Endothelial cell of umbilical vein (primary cell): ENCODE measurements at regions not wholly inside any gene's neighbourhood (a gene's known extent, or its start where the extent isn't known, plus 50 kb on each side); places are given as distances from the start of the nearest gene placed in this dataset.

Experiments
- BruUV-seq: library from RNA; stranded (reverse); fragments of 400-500 nt; replicated peaks from 2 replicates; lab custom pipeline; 2021; lab: Mats Ljungman, UMichigan
- CTCF ChIA-PET: fragments of 300-600, 350-600 bp; sonication (Branson Sonifier 250); formaldehyde crosslinking; loops from one replicate; lab custom pipeline; 2021; ENCODE audit warnings: antibody characterized with exemption, inconsistent platforms; lab: Charles Lee
- POLR2A ChIA-PET: fragments of 300-600, 350-600 bp; sonication (Branson Sonifier 250); formaldehyde crosslinking; loops from one replicate; lab custom pipeline; 2021; ENCODE audit warnings: antibody characterized with exemption, inconsistent platforms; lab: Charles Lee
- DNase-seq: peaks from one replicate; pipeline ENCODE4 v3.0.0-alpha.2; 2011; ENCODE audit warnings: low read depth, low spot score
- FAIRE-seq: peaks from 2 replicates; lab custom pipeline; 2011; peaks lifted over from hg19 to GRCh38; lab: Jason Lieb, UNC
- H2AFZ ChIP-seq: 2 replicates; pipeline ENCODE4 v1.6.0; 2012; ENCODE audit warnings: low read depth, low read length, control low read depth, inconsistent platforms
- H3K27ac ChIP-seq: 2 replicates; pipeline ENCODE4 v1.5.1; 2011; ENCODE audit warnings: low read depth, mild to moderate bottlenecking, control low read depth, low read length, moderate library complexity; ENCODE audit not compliant: insufficient read depth
- H3K27me3 ChIP-seq, 2 experiments: 2 replicates each; pipeline versions ENCODE4 v1.6.0 to v1.6.1; 2011; ENCODE audit warnings: low read length in 2 of 2, mixed read lengths in 1 of 2; ENCODE audit not compliant: control insufficient read depth in 2 of 2, insufficient read depth in 2 of 2
- H3K36me3 ChIP-seq, 2 experiments: 2 replicates in 1 of 2; 3 replicates in 1 of 2; pipeline ENCODE4 v1.5.1; 2011; ENCODE audit warnings: low read length in 2 of 2, mild to moderate bottlenecking in 1 of 2, moderate library complexity in 1 of 2; ENCODE audit not compliant: control insufficient read depth in 2 of 2, insufficient read depth in 2 of 2; ENCODE audit errors: extremely low read depth in 1 of 2
- H3K4me1 ChIP-seq: 3 replicates; pipeline ENCODE4 v1.5.1; 2011; ENCODE audit warnings: mild to moderate bottlenecking, low read length; ENCODE audit not compliant: control insufficient read depth, insufficient read depth; ENCODE audit errors: extremely low read depth
- H3K4me2 ChIP-seq: 2 replicates; pipeline ENCODE4 v1.6.1; 2011; ENCODE audit warnings: low read length, control low read depth, mixed read lengths; ENCODE audit not compliant: insufficient read depth
- H3K4me3 ChIP-seq, 3 experiments: fragments of 200-600 bp in 1 of 3; sonication (generic), shearing (Covaris generic) in 1 of 3; replicated peaks in 1 of 3; 2 replicates each; pipeline ENCODE4 v1.5.1; 2011 to 2016; ENCODE audit warnings: control low read depth in 3 of 3, low read length in 3 of 3, mild to moderate bottlenecking in 2 of 3, inconsistent platforms in 1 of 3, low read depth in 1 of 3, moderate library complexity in 1 of 3; ENCODE audit not compliant: insufficient read depth in 1 of 3
- H3K79me2 ChIP-seq: 2 replicates; pipeline ENCODE4 v1.6.0; 2012; ENCODE audit warnings: low read length, inconsistent platforms; ENCODE audit not compliant: control insufficient read depth, insufficient read depth
- H3K9ac ChIP-seq: replicated peaks from 2 replicates; pipeline ENCODE3; 2011; ENCODE audit warnings: low read length, control low read depth; ENCODE audit not compliant: insufficient read depth; ENCODE audit errors: extremely low read depth
- H3K9me1 ChIP-seq: replicated peaks from 3 replicates; pipeline ENCODE4 v1.6.0; 2011; ENCODE audit warnings: mild to moderate bottlenecking, low read length; ENCODE audit not compliant: control insufficient read depth, insufficient read depth; ENCODE audit errors: extremely low read depth
- H3K9me3 ChIP-seq: replicated peaks from 2 replicates; pipeline ENCODE4 v1.5.1; 2012; ENCODE audit warnings: low read length, inconsistent platforms; ENCODE audit not compliant: control insufficient read depth, insufficient read depth
- H4K20me1 ChIP-seq: replicated peaks from 2 replicates; pipeline ENCODE3; 2011; ENCODE audit warnings: mild to moderate bottlenecking, low read length; ENCODE audit not compliant: control insufficient read depth, insufficient read depth; ENCODE audit errors: extremely low read depth
- CTCF ChIP-seq, 2 donors: IDR thresholded peaks; 1 replicate in 1 of 2; 2 replicates in 1 of 2; pipeline ENCODE4 v1.5.1; 2011; ENCODE audit warnings: low read length in 2 of 2, mild to moderate bottlenecking in 2 of 2, moderate library complexity in 2 of 2, control low read depth in 1 of 2, inconsistent platforms in 1 of 2, low read depth in 1 of 2; ENCODE audit not compliant: insufficient read depth in 1 of 2; ENCODE audit errors: extremely low read depth in 1 of 2
- EZH2 ChIP-seq: IDR thresholded peaks from 2 replicates; pipeline ENCODE4 v1.6.1; 2012; ENCODE audit warnings: borderline replicate concordance, low read depth, mild to moderate bottlenecking, moderate library complexity, low read length, inconsistent platforms; ENCODE audit not compliant: severe bottlenecking
- FOS ChIP-seq: IDR thresholded peaks from 2 replicates; pipeline ENCODE4 v1.6.1; 2011; ENCODE audit warnings: mild to moderate bottlenecking, low read length, moderate library complexity, borderline replicate concordance; ENCODE audit not compliant: insufficient read depth
- GATA2 ChIP-seq: IDR thresholded peaks from 2 replicates; pipeline ENCODE4 v1.7.0; 2011; ENCODE audit warnings: low read depth, mild to moderate bottlenecking, moderate library complexity, mixed read lengths, low read length; ENCODE audit not compliant: insufficient read length, insufficient read depth
- JUN ChIP-seq: IDR thresholded peaks from 2 replicates; pipeline ENCODE4 v1.6.1; 2011; ENCODE audit warnings: borderline replicate concordance, low read depth; ENCODE audit not compliant: insufficient read length, insufficient read depth
- MYC ChIP-seq: IDR thresholded peaks from one replicate; pipeline ENCODE4 v1.6.1; 2011; ENCODE audit warnings: mild to moderate bottlenecking, low read depth, low read length
- POLR2A ChIP-seq: IDR thresholded peaks from 2 replicates; pipeline ENCODE4 v1.6.1; 2012; ENCODE audit warnings: low read depth, mild to moderate bottlenecking, control low read depth, low read length
- POLR2AphosphoS5 ChIP-seq: IDR thresholded peaks from 2 replicates; pipeline ENCODE4 v1.6.1; 2012; ENCODE audit warnings: low read depth, mild to moderate bottlenecking, control low read depth, low read length, moderate library complexity; ENCODE audit not compliant: insufficient read depth
- dilution Hi-C: fragments of 300-500 bp; cut with MboI; formaldehyde crosslinking; loops from one replicate; pipeline ENCODE4 v1.15.0; 2019; ENCODE audit warnings: low sequenced_read_pairs; ENCODE audit not compliant: extremely low pct_ligation_motif_present
- intact Hi-C: fragments of 100-400 bp; cut with micrococcal nuclease; formaldehyde crosslinking; loops from one replicate; pipeline ENCODE4 v1.10.0; 2022
- TF ChIP-seq, protein P1 (sequence below): IDR thresholded peaks from 2 replicates; pipeline ENCODE4 v1.6.1; 2011; ENCODE audit not compliant: insufficient read depth, insufficient read length

- FAIRE-seq, result no peak
- Histone ChIP-seq H3K4me1 (no peaks in the 10 kb centered on the region), H2AFZ (no peak overlapping the region), H3K9ac (no peak overlapping the region), H4K20me1 (no peaks in the 10 kb centered on the region), H3K9me1 (no peaks in the 10 kb centered on the region), H3K9me3 (no peaks in the 10 kb centered on the region), H3K27ac (no peak overlapping the region), H3K79me2 (no peaks in the 10 kb centered on the region), H3K27me3 (no peaks in the 10 kb centered on the region), H3K4me2 (no peak overlapping the region), H3K4me3 (no peak overlapping the region), H3K36me3 (no peaks in the 10 kb centered on the region)
- POLR2A ChIA-PET, result no interaction called here
- intact Hi-C loops, result no loop called here
- no peak for DNase-seq
- BruUV-seq, result no TSS peak
- CTCF ChIA-PET, result interaction anchor here (0.7 kb wide), 1 partner anchor 8 kb away, joined by 3 read pairs; no protein-coding TSS in a partner anchor
- dilution Hi-C loops, result no loop called here
- TF ChIP-seq EZH2, result no peak
- no peak for TF ChIP-seq POLR2AphosphoS5
- TF ChIP-seq POLR2A, result no peak
- TF ChIP-seq FOS, result no peak
Measured at GRCh38 chr12:75823475-75823874, 208.1 kb downstream of the PHLDA1 start.

- no peak overlapping the region for H3K27ac ChIP-seq
- H3K4me2 ChIP-seq, result no peak overlapping the region
- H2AFZ ChIP-seq, result no peak overlapping the region
- H3K9ac ChIP-seq, result no peak overlapping the region
- H3K9me1 ChIP-seq, result no peaks in the 10 kb centered on the region
- no peaks in the 10 kb centered on the region for H3K79me2 ChIP-seq
- H3K4me3 ChIP-seq, result no peak overlapping the region
- POLR2A ChIA-PET, result no interaction called here
- no peaks in the 10 kb centered on the region for H3K36me3 ChIP-seq
- FAIRE-seq (no peak), DNase-seq (no peak)
- intact Hi-C loops, result no loop called here
- dilution Hi-C loops, result no loop called here
- H4K20me1 ChIP-seq, result no peaks in the 10 kb centered on the region
- H3K4me1 ChIP-seq, result no peaks in the 10 kb centered on the region
- no peaks in the 10 kb centered on the region for H3K27me3 ChIP-seq
- CTCF ChIA-PET, result no interaction called here
- BruUV-seq, result no TSS peak
- TF ChIP-seq, protein P1, sequence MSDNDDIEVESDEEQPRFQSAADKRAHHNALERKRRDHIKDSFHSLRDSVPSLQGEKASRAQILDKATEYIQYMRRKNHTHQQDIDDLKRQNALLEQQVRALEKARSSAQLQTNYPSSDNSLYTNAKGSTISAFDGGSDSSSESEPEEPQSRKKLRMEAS, result no peak
- TF ChIP-seq EZH2 (no peak), JUN (no peak), MYC (no peak), CTCF (IDR thresholded peaks at IDR 0.05; ENCODE audit: extremely low read depth in 1 of 2, insufficient read depth in 1 of 2, low read depth in 1 of 2, low read length in 2 of 2) (no peak), GATA2 (no peak), FOS (no peak), POLR2A (no peak), POLR2AphosphoS5 (no peak)
- no peaks in the 10 kb centered on the region for H3K9me3 ChIP-seq
Measured at GRCh38 chr12:75822416-75822815, 209.2 kb downstream of the PHLDA1 start.
